GM19025 (cell line): ENCODE measurements at regions not wholly inside any gene's neighbourhood (a gene's known extent, or its start where the extent isn't known, plus 50 kb on each side); places are given as distances from the start of the nearest gene placed in this dataset.

Experiments used
- ATAC-seq: cut with Tn5 transposase; IDR thresholded peaks from one replicate; pipeline ENCODE4 v1.9.1; 2021; ENCODE audit warnings: mild to moderate bottlenecking, low read depth, moderate library complexity; ENCODE audit not compliant: unreplicated experiment

DNA sequence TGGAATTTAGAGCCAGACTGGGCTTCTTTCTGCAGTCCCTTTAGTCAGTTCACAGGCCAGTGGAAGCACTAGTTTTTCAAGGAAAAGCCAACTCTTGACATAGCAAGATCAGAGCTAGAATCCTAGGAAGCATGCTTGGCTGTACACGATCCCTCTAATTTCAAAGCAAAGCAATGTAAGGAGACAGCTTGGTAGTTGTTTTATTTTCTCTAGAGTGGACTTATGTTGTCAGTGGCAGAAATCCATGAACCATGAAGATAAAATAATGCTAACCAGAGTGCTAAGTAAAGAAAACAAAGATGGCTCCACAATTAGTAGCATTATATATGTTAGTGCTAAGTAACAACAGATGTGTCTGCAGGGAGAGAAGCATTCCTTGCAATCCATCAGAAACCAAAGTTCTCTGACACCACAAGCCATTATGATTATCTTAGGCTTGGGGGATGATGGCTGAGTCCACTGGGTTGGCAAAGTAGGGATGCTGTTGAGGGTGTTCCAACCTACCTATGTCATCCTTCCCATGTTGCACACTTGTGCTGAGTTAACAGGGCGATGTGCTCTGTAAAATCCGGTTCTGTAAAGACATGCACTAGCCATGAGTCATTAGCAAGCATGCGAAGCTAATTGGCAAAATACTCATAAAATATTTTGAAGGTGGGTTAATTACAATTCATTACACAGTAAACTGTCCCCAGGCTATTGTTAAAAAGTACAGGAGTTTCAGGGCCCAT is 115.2 kb downstream of the BMP2 start:
- ATAC-seq = no peak

DNA sequence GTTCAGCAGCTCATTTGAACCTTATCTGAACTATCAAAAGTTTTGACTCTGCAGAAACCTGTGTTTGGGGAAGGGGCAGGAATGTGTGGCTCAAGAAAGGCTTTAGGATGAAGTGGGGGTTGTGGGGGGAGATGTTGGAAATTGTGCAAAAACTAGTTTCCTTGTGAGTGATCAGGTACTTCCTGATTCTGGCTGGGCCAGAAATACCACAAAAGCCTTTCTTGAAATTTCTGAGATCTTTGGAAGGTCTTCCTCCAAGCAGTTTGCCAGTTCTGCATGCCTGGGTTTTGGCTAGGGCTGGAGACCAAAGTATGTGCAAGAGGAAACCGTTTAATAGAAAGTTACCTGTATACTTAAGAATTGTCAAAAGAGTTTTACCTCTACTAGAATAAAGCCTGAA is 116.6 kb downstream of the BMP2 start:
- no peak for ATAC-seq

DNA sequence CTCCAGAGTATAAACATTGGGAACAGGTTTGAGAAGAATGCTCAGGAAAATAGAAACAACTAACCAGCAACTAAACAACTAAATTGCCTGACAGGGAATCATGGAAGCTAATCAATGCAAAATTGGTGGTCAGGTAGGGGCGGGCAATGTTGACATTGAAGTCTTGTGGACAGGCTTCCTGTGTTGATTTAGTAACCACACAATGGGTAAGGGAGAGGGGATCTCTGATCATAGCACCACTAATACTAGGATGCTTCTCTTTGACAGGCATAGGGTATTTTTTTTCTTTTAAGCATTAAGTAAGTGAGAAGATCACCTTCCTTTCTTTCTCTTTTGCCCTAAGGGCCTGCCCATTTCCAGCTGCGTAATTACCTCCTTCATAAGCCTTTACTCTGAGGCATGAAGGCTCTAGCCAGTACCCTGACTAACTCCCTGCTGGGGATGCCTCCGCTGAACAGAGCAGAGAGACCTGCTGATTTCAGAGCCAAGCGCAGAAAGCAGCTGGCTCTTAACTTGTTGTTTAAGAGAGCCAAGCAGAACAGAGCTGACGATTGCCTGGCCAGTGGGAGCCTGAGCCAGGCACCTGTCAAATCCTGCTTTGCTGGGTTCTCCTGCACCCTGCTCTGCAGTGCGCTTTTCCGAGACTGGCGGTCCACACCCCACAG is 118.7 kb downstream of the BMP2 start:
- ATAC-seq = no peak

DNA sequence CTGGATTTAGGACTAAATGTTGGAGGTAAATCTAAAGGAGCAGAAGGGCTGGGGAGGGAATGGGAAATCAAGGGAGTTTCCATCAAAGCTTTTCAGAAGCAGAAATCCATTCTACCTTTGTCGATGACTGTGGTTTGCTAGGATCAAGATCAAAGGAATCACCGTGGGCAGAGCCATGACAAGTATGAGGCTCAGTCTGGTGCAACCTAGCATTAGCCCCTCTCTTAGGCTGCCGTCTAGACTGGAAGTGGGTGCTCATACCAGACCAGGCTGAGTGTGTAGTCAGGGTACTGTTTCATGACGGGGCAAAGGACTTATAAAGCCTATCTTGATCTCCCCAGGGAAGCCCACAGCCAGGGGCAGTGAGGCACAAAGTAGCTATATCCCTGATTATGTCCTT is 120.5 kb downstream of the BMP2 start:
- ATAC-seq = no peak

DNA sequence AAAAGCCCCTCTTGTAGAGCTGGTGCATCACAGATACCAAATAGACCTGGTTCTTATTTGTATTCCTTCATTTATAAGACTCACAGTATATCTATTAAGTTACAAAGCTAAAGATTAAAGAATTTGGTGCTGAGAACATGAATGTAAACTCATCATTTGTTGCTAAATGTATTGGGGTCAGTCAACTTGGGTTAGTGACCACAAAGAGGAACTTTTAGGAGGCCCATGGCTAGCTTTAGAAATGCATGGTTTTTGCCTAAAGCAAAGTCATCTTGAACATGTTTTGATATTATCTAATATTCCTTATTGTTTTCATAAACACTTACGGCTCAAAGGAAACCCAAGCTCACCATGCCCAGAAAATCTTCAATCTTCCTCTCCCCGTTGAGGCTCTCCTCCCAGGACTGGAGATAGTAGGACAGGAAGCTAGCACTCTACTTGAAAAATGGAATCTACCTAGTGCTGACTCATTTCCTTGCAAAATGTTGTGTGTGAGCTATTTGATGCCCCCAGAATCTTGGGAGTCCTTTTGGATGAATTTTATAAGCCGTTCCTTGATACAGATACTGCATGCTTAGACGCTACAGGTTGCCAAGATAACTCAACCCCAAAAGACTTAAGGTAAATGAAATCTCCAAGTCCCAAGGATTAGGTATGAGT is 121.4 kb downstream of the BMP2 start:
- no peak for ATAC-seq

DNA sequence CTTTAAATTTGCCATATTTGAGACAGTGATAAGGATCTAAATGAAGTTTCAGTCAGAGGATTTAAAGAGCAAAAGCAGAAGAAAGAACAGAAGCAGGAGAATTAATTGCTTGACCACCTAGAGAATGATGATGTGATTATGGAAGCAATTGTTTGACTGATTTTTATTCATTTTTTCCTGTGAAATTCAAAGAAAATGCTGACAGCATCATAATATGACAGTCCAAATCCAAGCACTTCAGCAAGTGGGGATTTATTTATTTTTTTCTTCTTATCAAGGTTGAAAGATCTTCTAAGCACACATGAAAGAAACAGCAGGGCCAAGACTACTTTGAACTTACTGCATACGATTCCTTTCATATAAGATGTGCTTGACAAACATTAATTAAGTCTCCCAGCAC is 125.2 kb downstream of the BMP2 start:
- no peak for ATAC-seq

DNA sequence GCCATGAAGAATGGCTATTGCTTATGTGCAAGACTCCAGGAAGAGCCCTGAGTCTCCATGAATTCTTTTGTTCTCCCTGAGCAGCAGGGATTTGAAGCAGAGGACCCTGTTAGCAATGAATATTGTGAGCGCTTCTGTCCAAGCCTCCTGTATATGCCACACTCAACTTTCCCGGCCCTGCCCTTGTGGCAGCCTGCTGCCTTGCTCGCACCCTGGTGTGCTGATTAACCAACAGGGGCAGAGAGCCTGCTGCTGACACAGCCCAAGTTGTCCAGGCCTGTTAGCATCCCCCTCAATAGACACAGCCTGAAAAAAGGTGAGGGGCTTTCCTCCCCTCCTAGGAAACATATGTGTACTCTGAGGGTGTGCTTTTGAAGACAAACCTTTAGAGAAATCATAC is 131.4 kb downstream of the BMP2 start:
- no peak for ATAC-seq

DNA sequence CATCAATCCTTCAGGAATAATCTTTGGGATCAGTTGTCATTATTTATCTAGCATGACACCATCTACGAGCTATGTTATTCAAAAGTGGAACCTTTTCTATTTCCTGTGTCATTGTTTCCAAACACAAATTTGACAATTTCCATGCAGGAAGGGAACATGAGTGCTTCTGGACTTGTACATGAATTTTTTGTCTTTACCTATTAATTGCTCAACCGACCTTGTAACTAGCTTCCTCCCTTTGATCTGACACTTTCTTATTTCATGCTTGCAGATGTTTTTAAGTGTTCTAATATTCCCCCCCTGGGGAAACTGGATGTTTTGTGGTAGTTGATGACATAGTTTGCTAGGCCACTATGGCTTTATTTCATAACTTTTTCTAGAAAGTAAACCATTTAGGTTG is 139.4 kb downstream of the BMP2 start:
- no peak for ATAC-seq

DNA sequence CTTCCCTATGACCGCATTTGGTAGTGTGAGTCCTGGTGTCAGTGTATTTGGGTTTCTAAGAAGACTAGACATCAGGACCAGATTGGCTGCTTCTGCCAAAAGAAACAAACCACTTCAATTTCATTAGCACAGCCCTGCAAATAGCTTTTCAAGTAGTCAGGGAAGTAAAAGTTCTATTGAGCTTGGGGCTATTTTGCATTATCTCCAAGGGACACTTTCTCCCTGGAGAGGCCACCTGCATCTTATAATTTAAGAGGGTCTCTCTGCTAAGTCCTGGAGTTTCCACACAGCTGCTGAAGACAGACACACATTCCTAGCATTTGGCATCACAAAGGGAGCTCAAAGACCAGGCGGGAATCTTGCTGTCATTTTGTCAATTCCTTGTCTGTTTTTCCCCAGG is 141.2 kb downstream of the BMP2 start:
- ATAC-seq = no peak

DNA sequence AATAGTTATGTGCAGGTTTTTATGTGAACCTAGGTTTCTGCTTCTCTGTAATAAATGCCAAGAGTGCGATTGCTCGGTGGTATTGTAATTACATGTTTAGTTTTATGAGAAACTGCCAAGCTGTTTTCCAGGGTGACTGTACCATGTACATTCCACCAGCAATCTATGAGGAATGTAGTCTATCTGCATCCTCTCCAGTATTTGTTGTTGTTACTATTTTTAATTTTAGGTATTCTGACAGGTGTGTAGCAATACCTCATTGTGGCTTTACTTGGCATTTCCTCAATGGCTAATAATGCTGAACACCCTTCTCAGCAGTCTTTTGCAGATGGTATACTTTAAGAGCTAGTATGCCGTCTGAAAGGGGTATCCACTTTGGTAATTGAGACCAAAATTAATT is 142.1 kb downstream of the BMP2 start:
- no peak for ATAC-seq

DNA sequence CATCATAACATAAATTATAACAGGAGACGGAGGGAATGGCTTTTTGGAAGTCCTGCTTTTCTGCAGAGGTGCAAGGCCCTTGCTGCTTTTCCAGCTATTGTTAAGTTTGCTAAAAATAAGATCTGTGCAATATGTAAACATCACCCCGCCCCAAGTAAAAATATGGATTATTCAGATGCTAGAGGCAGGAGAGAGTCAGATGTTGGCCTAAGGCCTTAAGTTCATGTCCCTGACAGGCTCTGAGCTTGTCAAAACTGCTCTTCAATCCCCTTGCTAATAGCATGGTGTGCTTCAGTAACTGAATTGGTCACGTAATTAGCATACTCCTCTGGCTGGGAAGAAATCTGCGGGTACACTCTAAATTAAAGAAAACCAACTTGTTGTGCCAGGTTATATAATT is 147.5 kb downstream of the BMP2 start:
- ATAC-seq = no peak

DNA sequence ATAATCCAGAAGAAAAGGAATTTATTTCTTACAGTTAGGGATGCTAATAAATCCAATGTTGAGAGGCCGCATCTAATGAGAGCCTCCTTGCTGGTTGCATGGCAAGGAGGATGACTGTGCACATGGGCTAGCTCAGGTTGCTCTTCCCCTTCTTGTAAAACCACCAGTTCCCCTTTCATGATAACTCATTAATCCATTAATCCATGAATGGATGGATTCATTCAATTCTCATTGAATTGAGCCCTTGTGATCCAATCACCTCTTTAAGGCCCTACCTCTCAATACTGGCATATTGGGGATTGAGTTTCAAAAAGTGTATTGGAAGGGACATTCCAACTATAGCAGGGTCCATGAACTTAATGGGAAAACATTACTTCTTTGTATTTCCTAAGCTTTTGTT is 149.5 kb downstream of the BMP2 start:
- ATAC-seq = no peak

DNA sequence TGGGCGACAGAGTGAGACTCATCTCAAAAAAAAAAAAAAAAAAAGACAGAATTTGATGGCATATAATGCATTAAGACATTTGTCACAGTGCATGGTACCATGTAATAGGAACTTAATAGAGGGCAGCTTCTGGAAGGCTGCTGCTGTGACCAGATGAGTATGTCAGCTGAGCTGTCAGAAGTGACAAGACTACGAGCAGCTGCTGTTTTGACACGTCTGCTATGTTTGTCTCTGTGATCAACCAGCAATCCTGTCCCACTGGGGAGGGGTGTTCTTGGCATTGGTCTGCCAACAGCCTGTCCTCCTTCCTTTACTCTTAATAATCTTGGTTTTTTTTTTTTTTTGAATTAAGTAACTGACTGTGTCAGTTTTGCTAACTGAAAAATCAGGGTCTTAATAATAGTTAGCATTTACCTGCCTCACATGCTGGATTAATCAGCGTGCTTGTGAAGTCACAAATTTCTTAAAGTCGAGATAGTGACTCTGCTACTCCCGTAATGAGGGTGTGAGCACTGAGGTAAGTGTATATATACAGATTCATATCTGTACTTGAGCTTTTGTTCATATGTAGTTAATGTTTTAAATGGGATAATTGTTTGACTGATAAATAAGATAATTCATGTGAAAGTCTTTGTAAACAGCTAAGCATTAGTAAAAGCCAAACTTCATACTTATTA is 152.4 kb downstream of the BMP2 start:
- no peak for ATAC-seq

DNA sequence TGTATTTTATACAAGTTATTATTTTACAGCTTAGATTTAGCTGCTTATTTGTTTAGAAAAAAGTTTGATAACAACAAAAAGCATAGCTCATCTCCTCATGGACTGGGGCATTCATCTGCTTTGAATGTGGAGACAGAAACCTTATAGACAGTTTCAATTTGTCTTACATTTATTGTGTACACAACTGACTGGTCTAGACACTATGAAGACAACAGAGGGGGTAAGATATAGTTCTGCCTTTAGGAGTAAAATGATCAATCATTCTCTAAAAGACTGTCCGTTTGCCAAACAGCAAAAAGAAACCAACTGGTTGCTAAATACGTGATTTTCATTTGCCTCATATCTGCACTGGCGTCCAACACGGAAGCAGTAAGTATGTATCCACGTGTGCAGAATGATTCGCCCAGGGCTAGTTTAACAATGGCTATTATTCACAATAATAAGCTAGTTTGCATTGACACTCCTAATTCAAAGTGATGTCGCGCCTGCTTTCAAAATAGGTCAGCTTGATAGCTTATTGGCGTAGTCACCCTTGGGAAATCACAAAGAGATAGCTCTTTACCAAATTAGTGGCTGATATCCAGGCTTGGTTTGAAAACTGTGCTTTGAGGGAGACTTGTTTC is 153.6 kb downstream of the BMP2 start:
- ATAC-seq = no peak

DNA sequence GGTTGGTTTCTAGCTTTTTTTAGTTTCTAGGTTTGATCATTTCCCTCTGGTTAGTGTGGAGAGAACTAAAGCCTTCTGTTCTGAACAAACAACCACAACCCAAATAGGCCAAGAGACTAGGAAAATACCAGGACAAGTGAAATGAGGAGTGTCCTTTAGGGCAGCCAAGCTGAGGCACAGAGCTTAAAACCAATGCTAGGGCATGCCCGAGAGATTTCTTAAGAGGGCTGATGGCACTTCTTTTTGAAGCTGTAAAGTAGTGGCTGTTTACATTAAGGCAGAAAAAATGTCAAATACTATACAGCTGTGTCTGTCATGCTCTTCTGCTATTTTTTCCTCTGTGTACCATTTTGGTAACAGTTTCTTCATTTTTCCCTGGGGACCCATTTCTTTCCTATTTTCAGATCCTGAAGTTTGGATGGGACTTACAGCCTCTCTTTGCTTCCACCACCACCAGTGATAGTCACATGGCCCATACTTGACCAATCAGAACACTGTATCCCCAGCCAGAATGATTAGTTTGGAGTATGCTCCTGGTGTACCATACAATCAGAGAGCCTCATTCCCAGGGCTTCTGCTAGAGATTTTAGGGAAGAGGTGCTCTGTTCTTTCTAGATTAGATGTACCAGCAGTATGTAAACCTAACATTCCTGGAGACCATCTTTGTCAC is 154.4 kb downstream of the BMP2 start:
- no peak for ATAC-seq

DNA sequence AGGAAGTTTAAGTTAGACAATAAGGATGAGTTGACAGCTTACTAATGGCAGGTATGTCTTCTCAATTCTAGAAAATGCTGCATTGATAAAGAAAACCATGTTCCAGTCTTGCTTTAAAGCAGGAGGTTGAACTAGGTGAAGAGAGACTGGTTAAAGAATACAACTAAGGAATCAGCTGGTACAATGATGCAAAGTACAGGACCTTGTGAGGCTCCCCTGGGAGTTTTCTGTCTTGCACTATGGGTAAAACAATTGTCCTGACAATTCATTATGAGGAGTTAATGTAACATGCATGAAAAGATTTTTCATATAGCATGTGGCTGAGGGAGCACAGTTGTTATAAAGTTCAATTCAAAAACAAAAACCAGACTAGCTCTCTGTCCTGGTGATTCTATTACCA is 157.2 kb downstream of the BMP2 start:
- no peak for ATAC-seq

DNA sequence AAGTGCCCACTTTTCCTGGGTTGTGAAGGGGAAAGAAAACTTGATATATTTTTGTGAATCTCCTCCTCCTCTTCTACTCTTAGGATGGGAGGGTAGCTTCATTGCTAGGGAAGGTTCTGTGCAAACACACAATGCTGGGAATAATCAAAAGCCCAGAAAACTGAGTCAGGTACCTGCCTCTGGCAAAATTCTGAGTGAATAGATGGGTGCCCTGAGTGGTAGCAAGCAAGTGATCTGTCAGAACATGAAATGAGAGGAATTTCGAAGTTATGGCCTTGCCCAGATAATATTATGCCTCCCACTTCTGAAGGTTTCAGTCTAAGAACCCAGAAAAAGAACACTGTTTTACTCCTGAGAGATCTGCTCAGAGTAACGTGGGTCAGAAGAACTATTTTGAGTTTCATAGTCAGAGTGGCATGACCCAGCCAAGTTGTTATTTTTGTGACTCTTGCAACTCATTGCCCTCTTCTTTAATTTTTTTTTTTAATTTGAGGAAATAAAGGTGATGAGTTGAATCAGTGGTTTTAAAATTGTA is 158.3 kb downstream of the BMP2 start:
- ATAC-seq = no peak

DNA sequence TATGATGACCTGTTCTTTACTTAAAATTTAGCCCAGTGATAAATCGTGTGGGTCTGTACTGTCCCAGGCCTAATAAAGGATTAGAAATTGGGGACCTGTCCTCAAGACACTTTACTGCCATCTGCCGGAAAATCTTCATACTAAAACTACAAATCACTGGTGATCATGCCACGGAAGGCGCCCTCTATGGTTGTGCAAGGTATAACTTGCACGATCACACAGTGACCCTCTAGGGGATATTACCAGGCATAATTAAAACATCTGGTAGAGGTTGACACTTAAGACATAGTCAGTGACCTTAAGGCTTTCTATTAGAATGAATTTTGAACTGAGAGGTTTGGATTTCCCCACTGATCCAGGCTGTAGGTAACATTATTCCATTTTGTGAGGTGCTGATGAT is 172.6 kb downstream of the BMP2 start:
- ATAC-seq = no peak

DNA sequence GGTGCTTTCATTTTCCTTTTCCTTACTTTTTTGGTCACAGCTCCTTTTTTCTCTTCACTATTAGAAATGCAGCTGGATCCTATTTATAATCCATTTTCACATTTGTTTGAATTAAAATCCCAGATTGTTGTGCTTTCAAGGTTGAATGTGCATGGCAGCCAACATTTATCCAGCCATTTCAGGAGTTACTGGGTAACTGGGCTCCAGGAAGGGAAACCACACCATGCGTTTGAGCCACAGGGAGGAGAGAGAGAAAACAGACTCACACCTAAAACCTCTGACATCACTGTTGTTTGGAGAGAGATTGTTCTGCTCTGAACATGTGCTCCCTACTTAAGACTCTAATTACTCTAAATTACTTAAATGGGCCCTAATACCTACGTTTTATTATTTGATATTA is 173.4 kb downstream of the BMP2 start:
- ATAC-seq = no peak

DNA sequence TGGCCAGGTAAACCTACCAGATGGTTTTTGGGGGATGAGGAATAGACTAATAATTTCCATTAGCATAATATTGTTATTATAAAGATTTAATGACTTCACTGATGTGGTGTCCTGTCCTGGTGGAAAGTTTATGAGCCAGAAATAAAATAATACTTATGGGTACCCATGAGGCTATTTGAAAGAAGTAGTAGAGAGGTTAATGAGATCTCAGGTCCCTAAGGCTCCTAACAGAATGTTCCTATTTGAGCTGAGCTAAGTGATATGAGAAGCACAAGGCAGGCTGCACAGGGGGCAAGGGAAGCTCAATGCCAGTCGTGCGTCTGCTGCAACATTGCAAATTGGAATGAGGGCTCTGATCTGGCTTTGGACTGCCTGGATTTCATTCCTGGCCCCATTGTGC is 174.1 kb downstream of the BMP2 start:
- no peak for ATAC-seq
